Endothelial cell of umbilical vein (primary cell): ENCODE measurements at regions not wholly inside any gene's neighbourhood (a gene's known extent, or its start where the extent isn't known, plus 50 kb on each side); places are given as distances from the start of the nearest gene placed in this dataset.

Source experiments
- BruUV-seq: library from RNA; stranded (reverse); fragments of 400-500 nt; replicated peaks from 2 replicates; lab custom pipeline; 2021; lab: Mats Ljungman, UMichigan
- CTCF ChIA-PET: fragments of 300-600, 350-600 bp; sonication (Branson Sonifier 250); formaldehyde crosslinking; loops from one replicate; lab custom pipeline; 2021; ENCODE audit warnings: antibody characterized with exemption, inconsistent platforms; lab: Charles Lee
- POLR2A ChIA-PET: fragments of 300-600, 350-600 bp; sonication (Branson Sonifier 250); formaldehyde crosslinking; loops from one replicate; lab custom pipeline; 2021; ENCODE audit warnings: antibody characterized with exemption, inconsistent platforms; lab: Charles Lee
- DNase-seq: peaks from one replicate; pipeline ENCODE4 v3.0.0-alpha.2; 2011; ENCODE audit warnings: low read depth, low spot score
- FAIRE-seq: peaks from 2 replicates; lab custom pipeline; 2011; peaks lifted over from hg19 to GRCh38; lab: Jason Lieb, UNC
- H2AFZ ChIP-seq: 2 replicates; pipeline ENCODE4 v1.6.0; 2012; ENCODE audit warnings: low read depth, low read length, control low read depth, inconsistent platforms
- H3K27ac ChIP-seq: 2 replicates; pipeline ENCODE4 v1.5.1; 2011; ENCODE audit warnings: low read depth, mild to moderate bottlenecking, control low read depth, low read length, moderate library complexity; ENCODE audit not compliant: insufficient read depth
- H3K27me3 ChIP-seq, 2 experiments: 2 replicates each; pipeline versions ENCODE4 v1.6.0 to v1.6.1; 2011; ENCODE audit warnings: low read length in 2 of 2, mixed read lengths in 1 of 2; ENCODE audit not compliant: control insufficient read depth in 2 of 2, insufficient read depth in 2 of 2
- H3K36me3 ChIP-seq, 2 experiments: 2 replicates in 1 of 2; 3 replicates in 1 of 2; pipeline ENCODE4 v1.5.1; 2011; ENCODE audit warnings: low read length in 2 of 2, mild to moderate bottlenecking in 1 of 2, moderate library complexity in 1 of 2; ENCODE audit not compliant: control insufficient read depth in 2 of 2, insufficient read depth in 2 of 2; ENCODE audit errors: extremely low read depth in 1 of 2
- H3K4me1 ChIP-seq: 3 replicates; pipeline ENCODE4 v1.5.1; 2011; ENCODE audit warnings: mild to moderate bottlenecking, low read length; ENCODE audit not compliant: control insufficient read depth, insufficient read depth; ENCODE audit errors: extremely low read depth
- H3K4me2 ChIP-seq: 2 replicates; pipeline ENCODE4 v1.6.1; 2011; ENCODE audit warnings: low read length, control low read depth, mixed read lengths; ENCODE audit not compliant: insufficient read depth
- H3K4me3 ChIP-seq, 3 experiments: fragments of 200-600 bp in 1 of 3; sonication (generic), shearing (Covaris generic) in 1 of 3; replicated peaks in 1 of 3; 2 replicates each; pipeline ENCODE4 v1.5.1; 2011 to 2016; ENCODE audit warnings: control low read depth in 3 of 3, low read length in 3 of 3, mild to moderate bottlenecking in 2 of 3, inconsistent platforms in 1 of 3, low read depth in 1 of 3, moderate library complexity in 1 of 3; ENCODE audit not compliant: insufficient read depth in 1 of 3
- H3K79me2 ChIP-seq: 2 replicates; pipeline ENCODE4 v1.6.0; 2012; ENCODE audit warnings: low read length, inconsistent platforms; ENCODE audit not compliant: control insufficient read depth, insufficient read depth
- H3K9ac ChIP-seq: replicated peaks from 2 replicates; pipeline ENCODE3; 2011; ENCODE audit warnings: low read length, control low read depth; ENCODE audit not compliant: insufficient read depth; ENCODE audit errors: extremely low read depth
- H3K9me1 ChIP-seq: replicated peaks from 3 replicates; pipeline ENCODE4 v1.6.0; 2011; ENCODE audit warnings: mild to moderate bottlenecking, low read length; ENCODE audit not compliant: control insufficient read depth, insufficient read depth; ENCODE audit errors: extremely low read depth
- H3K9me3 ChIP-seq: replicated peaks from 2 replicates; pipeline ENCODE4 v1.5.1; 2012; ENCODE audit warnings: low read length, inconsistent platforms; ENCODE audit not compliant: control insufficient read depth, insufficient read depth
- H4K20me1 ChIP-seq: replicated peaks from 2 replicates; pipeline ENCODE3; 2011; ENCODE audit warnings: mild to moderate bottlenecking, low read length; ENCODE audit not compliant: control insufficient read depth, insufficient read depth; ENCODE audit errors: extremely low read depth
- CTCF ChIP-seq, 2 donors: IDR thresholded peaks; 1 replicate in 1 of 2; 2 replicates in 1 of 2; pipeline ENCODE4 v1.5.1; 2011; ENCODE audit warnings: low read length in 2 of 2, mild to moderate bottlenecking in 2 of 2, moderate library complexity in 2 of 2, control low read depth in 1 of 2, inconsistent platforms in 1 of 2, low read depth in 1 of 2; ENCODE audit not compliant: insufficient read depth in 1 of 2; ENCODE audit errors: extremely low read depth in 1 of 2
- EZH2 ChIP-seq: IDR thresholded peaks from 2 replicates; pipeline ENCODE4 v1.6.1; 2012; ENCODE audit warnings: borderline replicate concordance, low read depth, mild to moderate bottlenecking, moderate library complexity, low read length, inconsistent platforms; ENCODE audit not compliant: severe bottlenecking
- FOS ChIP-seq: IDR thresholded peaks from 2 replicates; pipeline ENCODE4 v1.6.1; 2011; ENCODE audit warnings: mild to moderate bottlenecking, low read length, moderate library complexity, borderline replicate concordance; ENCODE audit not compliant: insufficient read depth
- GATA2 ChIP-seq: IDR thresholded peaks from 2 replicates; pipeline ENCODE4 v1.7.0; 2011; ENCODE audit warnings: low read depth, mild to moderate bottlenecking, moderate library complexity, mixed read lengths, low read length; ENCODE audit not compliant: insufficient read length, insufficient read depth
- JUN ChIP-seq: IDR thresholded peaks from 2 replicates; pipeline ENCODE4 v1.6.1; 2011; ENCODE audit warnings: borderline replicate concordance, low read depth; ENCODE audit not compliant: insufficient read length, insufficient read depth
- MAX ChIP-seq: IDR thresholded peaks from 2 replicates; pipeline ENCODE4 v1.6.1; 2011; ENCODE audit not compliant: insufficient read depth, insufficient read length
- MYC ChIP-seq: IDR thresholded peaks from one replicate; pipeline ENCODE4 v1.6.1; 2011; ENCODE audit warnings: mild to moderate bottlenecking, low read depth, low read length
- POLR2A ChIP-seq: IDR thresholded peaks from 2 replicates; pipeline ENCODE4 v1.6.1; 2012; ENCODE audit warnings: low read depth, mild to moderate bottlenecking, control low read depth, low read length
- POLR2AphosphoS5 ChIP-seq: IDR thresholded peaks from 2 replicates; pipeline ENCODE4 v1.6.1; 2012; ENCODE audit warnings: low read depth, mild to moderate bottlenecking, control low read depth, low read length, moderate library complexity; ENCODE audit not compliant: insufficient read depth
- dilution Hi-C: fragments of 300-500 bp; cut with MboI; formaldehyde crosslinking; loops from one replicate; pipeline ENCODE4 v1.15.0; 2019; ENCODE audit warnings: low sequenced_read_pairs; ENCODE audit not compliant: extremely low pct_ligation_motif_present
- intact Hi-C: fragments of 100-400 bp; cut with micrococcal nuclease; formaldehyde crosslinking; loops from one replicate; pipeline ENCODE4 v1.10.0; 2022

GRCh38 chr12:47578836-47579235, 127.0 kb downstream of the RPAP3 start:
- FAIRE-seq: no peak
- H2AFZ ChIP-seq: no peak overlapping the region
- H3K36me3 ChIP-seq: no peaks in the 10 kb centered on the region
- no peak overlapping the region for H3K9ac ChIP-seq
- no peaks in the 10 kb centered on the region for H3K9me3 ChIP-seq
- H3K27ac ChIP-seq: no peak overlapping the region
- no peaks in the 10 kb centered on the region for H3K9me1 ChIP-seq
- no peaks in the 10 kb centered on the region for H4K20me1 ChIP-seq
- intact Hi-C loops: no loop called here
- ChIA-PET POLR2A (no interaction called here), CTCF (no interaction called here)
- peaks cover 0 to 1% of the 10 kb centered on the region in 2 experiments for H3K27me3 ChIP-seq
- TF ChIP-seq MYC (no peak), POLR2AphosphoS5 (no peak), GATA2 (no peak)
- BruUV-seq: no TSS peak
- dilution Hi-C loops: no loop called here
- H3K4me3 ChIP-seq: no peak overlapping the region
- no peaks in the 10 kb centered on the region for H3K4me1 ChIP-seq
- DNase-seq: no peak
- no peak overlapping the region for H3K4me2 ChIP-seq
- no peaks in the 10 kb centered on the region for H3K79me2 ChIP-seq

GRCh38 chr12:47577206-47577989, 128.4 kb downstream of the RPAP3 start:
- TF ChIP-seq POLR2A (no peak), JUN (no peak), CTCF (IDR thresholded peaks at IDR 0.05; ENCODE audit: extremely low read depth in 1 of 2, insufficient read depth in 1 of 2, low read depth in 1 of 2, low read length in 2 of 2) (no peak), MYC (no peak), POLR2AphosphoS5 (no peak), MAX (no peak), FOS (no peak), EZH2 (no peak), GATA2 (no peak)
- no peak for FAIRE-seq
- Histone ChIP-seq H4K20me1 (no peaks in the 10 kb centered on the region), H3K9me1 (no peaks in the 10 kb centered on the region), H3K9me3 (no peaks in the 10 kb centered on the region), H3K4me3 (no peak overlapping the region), H3K4me2 (no peak overlapping the region), H2AFZ (no peak overlapping the region), H3K27me3 (peaks cover 3% of the 10 kb centered on the region in 2 experiments), H3K9ac (no peak overlapping the region), H3K36me3 (no peaks in the 10 kb centered on the region), H3K4me1 (no peaks in the 10 kb centered on the region), H3K79me2 (no peaks in the 10 kb centered on the region), H3K27ac (no peak overlapping the region)
- ChIA-PET CTCF (interaction anchor here (1.0 to 1.3 kb wide), 2 partner anchors 18 to 60 kb away, joined by 3 read pairs; no protein-coding TSS in a partner anchor), POLR2A (no interaction called here)
- dilution Hi-C loops (no loop called here), intact Hi-C loops (no loop called here)
- no TSS peak for BruUV-seq
- no peak for DNase-seq
